ENCODE measurements at regions not wholly inside any gene's neighbourhood (a gene's known extent, or its start where the extent isn't known, plus 50 kb on each side); places are given as distances from the start of the nearest gene placed in this dataset.

DNA sequence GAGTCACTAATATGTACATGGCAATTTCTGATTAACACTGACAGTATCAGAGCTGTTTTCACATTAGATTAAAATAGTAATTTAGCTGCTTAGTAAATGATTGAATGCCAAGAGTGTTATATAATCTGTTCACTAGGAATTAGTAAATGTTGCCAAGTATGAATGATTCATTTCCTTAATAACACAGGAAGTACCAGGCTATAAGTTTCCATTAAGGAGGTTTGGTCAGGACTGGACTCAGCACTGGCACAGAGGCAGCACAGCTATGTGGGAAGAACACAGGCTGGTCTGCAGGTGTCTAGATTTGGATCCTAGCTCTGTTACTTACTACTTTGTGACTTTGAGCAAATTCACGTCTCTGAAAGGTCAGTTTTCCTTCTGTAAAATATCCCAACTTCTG, 97.2 kb downstream of the TDRD15 start:
- peak; percentile 38 for DNase-seq (ENCODE audit: low spot score)
- ChIA-PET CTCF (interaction anchor here (0.8 kb wide), 1 partner anchor 47 kb away, joined by 4 read pairs; no protein-coding TSS in a partner anchor), POLR2A (ENCODE audit: low non-redundant PET) (no interaction called here)
- H3K27ac ChIP-seq = no peak overlapping the region
- TF ChIP-seq, protein P1, sequence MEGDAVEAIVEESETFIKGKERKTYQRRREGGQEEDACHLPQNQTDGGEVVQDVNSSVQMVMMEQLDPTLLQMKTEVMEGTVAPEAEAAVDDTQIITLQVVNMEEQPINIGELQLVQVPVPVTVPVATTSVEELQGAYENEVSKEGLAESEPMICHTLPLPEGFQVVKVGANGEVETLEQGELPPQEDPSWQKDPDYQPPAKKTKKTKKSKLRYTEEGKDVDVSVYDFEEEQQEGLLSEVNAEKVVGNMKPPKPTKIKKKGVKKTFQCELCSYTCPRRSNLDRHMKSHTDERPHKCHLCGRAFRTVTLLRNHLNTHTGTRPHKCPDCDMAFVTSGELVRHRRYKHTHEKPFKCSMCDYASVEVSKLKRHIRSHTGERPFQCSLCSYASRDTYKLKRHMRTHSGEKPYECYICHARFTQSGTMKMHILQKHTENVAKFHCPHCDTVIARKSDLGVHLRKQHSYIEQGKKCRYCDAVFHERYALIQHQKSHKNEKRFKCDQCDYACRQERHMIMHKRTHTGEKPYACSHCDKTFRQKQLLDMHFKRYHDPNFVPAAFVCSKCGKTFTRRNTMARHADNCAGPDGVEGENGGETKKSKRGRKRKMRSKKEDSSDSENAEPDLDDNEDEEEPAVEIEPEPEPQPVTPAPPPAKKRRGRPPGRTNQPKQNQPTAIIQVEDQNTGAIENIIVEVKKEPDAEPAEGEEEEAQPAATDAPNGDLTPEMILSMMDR (conservative IDR thresholded peaks at IDR 0.05; ENCODE audit: low read depth) = no peak

DNA sequence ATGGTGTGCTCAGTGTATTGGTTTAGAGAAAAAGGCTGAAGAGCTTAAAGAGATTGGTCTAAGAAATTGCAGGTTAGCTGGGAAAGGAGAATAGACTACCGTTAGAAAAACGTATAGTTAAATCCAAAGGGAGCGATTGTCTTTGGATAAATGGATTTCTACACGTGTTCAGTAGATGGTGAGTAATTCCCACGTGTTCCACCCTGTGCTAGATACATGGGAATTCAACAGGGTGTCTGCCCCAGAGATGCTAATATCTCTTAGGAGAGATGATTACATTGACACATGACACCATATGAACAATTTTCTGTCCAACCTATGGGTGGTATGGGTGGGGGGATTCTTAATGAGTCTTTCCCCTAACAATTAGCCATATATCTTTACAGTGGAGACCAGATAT, 99.8 kb downstream of the TDRD15 start:
- H3K27ac ChIP-seq = no peak overlapping the region
- TF ChIP-seq, protein P1 (conservative IDR thresholded peaks at IDR 0.05; ENCODE audit: low read depth) = no peak
- POLR2A ChIA-PET (ENCODE audit: low non-redundant PET) = no interaction called here
- CTCF ChIA-PET = no interaction called here
- DNase-seq (ENCODE audit: low spot score) = no peak

DNA sequence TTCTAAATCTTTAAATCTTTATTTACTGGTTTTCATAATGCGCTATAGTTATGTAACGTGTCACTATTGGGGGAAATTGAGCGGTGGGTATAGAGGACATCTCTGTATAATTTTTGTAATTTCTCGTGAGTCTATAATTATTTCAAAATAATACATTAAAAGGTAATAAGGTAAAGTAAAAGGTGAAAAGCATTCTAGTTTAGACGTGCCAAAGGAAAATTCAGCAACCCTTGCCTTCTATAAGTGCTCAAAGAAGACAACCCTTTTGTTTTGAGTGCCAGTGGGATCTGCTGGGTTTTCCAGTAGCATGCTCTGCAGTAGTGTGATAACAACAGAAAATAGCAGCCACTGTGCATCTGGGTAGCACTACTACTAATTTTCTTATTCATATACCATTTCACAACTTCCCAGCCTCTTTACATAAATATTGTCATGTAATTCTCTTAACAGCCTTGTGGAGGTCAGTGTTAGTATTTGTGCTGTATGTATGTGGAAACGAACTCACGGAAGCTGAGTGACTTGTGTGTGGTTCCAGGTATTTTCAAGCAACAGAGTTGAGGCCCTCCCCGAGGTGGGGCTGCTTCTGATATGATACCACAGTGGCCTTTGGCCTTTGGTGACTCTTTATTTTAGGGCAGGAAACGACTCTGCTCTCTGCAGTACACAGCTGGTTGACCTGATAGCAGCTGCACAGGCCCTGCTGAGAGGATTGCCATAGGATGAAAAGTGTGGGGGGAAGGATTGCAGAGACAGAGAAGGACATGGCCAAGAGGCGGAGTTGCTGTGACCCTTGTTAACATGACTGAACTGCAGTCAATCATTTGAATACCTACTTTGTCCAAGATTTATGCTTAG, 104.5 kb downstream of the TDRD15 start:
- TF ChIP-seq, protein P1 (conservative IDR thresholded peaks at IDR 0.05; ENCODE audit: low read depth) = no peak
- DNase-seq (ENCODE audit: low spot score) = no peak
- H3K27ac ChIP-seq = no peak overlapping the region
- ChIA-PET POLR2A (ENCODE audit: low non-redundant PET) (no interaction called here), CTCF (no interaction called here)

DNA sequence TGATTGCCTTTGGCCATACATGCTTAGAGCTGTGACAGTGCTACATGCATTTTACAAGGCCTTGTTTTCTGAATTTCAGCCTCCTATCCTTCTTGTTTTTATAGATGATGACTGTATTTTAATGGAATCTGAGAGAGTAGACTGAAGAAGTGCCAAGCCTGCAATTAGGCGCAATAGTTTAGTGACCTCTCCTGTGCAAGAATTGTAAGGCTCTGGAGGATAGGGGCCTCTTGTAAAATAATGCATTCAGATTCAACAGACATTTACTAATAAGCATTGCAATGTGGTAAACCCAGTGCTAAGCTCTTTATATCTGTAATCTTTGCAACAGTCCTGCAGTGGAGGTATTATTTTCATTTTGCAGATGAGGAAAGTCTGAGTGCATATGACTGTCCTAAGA, 105.5 kb downstream of the TDRD15 start:
- TF ChIP-seq, protein P1 (conservative IDR thresholded peaks at IDR 0.05; ENCODE audit: low read depth) = no peak
- ChIA-PET POLR2A (ENCODE audit: low non-redundant PET) (no interaction called here), CTCF (no interaction called here)
- H3K27ac ChIP-seq = no peak overlapping the region
- no peak for DNase-seq (ENCODE audit: low spot score)

DNA sequence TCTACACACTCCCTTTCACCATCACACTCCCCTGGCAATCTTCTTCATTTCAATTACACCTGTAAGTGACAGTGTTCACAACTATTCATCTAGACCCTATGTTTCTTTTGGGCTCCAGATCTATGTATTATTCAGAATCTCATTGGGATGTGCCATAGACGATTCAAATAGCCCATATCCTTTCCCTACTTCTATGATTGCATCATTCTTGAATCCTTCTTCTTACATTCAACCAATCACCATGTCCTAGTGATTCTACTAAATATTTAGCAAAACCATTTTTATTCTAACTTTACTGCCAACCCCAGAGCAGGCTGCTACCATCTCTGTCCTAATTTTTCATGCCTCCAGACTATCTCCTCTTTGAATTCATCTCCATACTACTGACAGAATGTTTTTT, 106.4 kb downstream of the TDRD15 start:
- ChIA-PET POLR2A (ENCODE audit: low non-redundant PET) (no interaction called here), CTCF (interaction anchor here (0.6 kb wide), 1 partner anchor 130 kb away, joined by 3 read pairs; no protein-coding TSS in a partner anchor)
- TF ChIP-seq, protein P1 (conservative IDR thresholded peaks at IDR 0.05; ENCODE audit: low read depth) = no peak

DNA sequence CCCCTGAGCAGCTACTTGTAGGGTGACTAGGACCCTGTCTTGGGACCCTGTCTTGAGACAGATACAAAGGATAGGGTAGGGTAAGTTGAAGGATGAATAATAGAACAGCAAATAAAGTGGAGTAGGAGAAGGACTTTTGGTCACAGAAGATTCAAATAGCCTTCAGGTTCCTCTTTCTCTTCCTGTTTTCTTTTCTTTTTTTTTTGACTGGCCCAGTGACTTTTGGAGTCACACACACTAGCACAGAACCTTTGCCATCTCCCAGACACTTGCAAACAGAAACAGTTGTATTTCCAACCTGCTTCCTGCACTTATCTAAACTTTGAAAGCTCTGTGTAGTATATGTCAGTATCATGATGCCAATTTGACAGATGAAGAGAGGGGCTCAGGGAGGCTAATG, 108.2 kb downstream of the TDRD15 start:
- TF ChIP-seq, protein P1 (conservative IDR thresholded peaks at IDR 0.05; ENCODE audit: low read depth) = no peak
- H3K27ac ChIP-seq = no peak overlapping the region
- ChIA-PET POLR2A (ENCODE audit: low non-redundant PET) (no interaction called here), CTCF (no interaction called here)
- DNase-seq (ENCODE audit: low spot score) = no peak

More for the DNA sequence above, 106.4 kb downstream of the TDRD15 start:
- H3K27ac ChIP-seq = no peak overlapping the region
- DNase-seq (ENCODE audit: low spot score) = no peak
